Heart left ventricle (tissue), 16 donors: ENCODE measurements at regions not wholly inside any gene's neighbourhood (a gene's known extent, or its start where the extent isn't known, plus 50 kb on each side); places are given as distances from the start of the nearest gene placed in this dataset.

Source experiments
- ATAC-seq, 4 donors: fragments of 200-7000 bp; cut with Tn5 transposase; one replicate each; pipeline ENCODE4 v1.9.1; 2020 to 2022; ENCODE audit warnings: moderate library complexity in 4 of 4, mild to moderate bottlenecking in 3 of 4, moderate number of reproducible peaks in 1 of 4
- DNase-seq, 5 donors: peaks; one replicate each; pipeline ENCODE4 v3.0.0-alpha.2; 2020
- H3K27ac ChIP-seq, 12 donors: fragments of 200-600 bp; sonication (generic) in 4 of 12; one replicate each; pipeline versions ENCODE4 v1.5.0 to v1.8.0; 2016 to 2022; ENCODE audit warnings: mild to moderate bottlenecking in 2 of 12
- H3K27me3 ChIP-seq, 9 donors: fragments of 200-600 bp; sonication (generic) in 2 of 9; one replicate each; pipeline versions ENCODE4 v1.5.1 to v1.8.0; 2016 to 2022; ENCODE audit warnings: mild to moderate bottlenecking in 3 of 9
- H3K36me3 ChIP-seq, 9 donors: fragments of 200-600 bp; sonication (generic) in 2 of 9; one replicate each; pipeline versions ENCODE4 v1.5.0 to v1.8.0; 2018 to 2022; ENCODE audit warnings: mild to moderate bottlenecking in 2 of 9
- H3K4me1 ChIP-seq, 12 donors: fragments of 200-600 bp; sonication (generic) in 4 of 12; one replicate each; pipeline versions ENCODE4 v1.5.0 to v1.8.0; 2016 to 2022; ENCODE audit warnings: mild to moderate bottlenecking in 3 of 12
- H3K4me3 ChIP-seq, 12 donors: fragments of 200-600 bp; sonication (generic) in 4 of 12; one replicate each; pipeline versions ENCODE4 v1.5.0 to v1.8.0; 2017 to 2022; ENCODE audit warnings: mild to moderate bottlenecking in 9 of 12, moderate library complexity in 4 of 12
- H3K9me3 ChIP-seq, 12 donors: fragments of 200-600 bp; sonication (generic) in 4 of 12; one replicate each; pipeline versions ENCODE4 v1.5.0 to v1.8.0; 2016 to 2022; ENCODE audit warnings: mild to moderate bottlenecking in 1 of 12
- POLR2A ChIP-seq, 2 donors: fragments of 450-650 bp; IDR thresholded peaks; one replicate each; pipeline ENCODE4 v1.6.1; 2017; ENCODE audit warnings: antibody characterized with exemption in 2 of 2, mild to moderate bottlenecking in 2 of 2, moderate library complexity in 2 of 2
- WGBS, 4 donors: extraction: QIAGEN DNeasy Blood & Tissue Kit in 2 of 4; methylation state at CpG; one replicate each; pipeline versions ENCODE4 v1.1.5 to v1.1.7; 2013 to 2018; 5-methylcytosine and 5-hydroxymethylcytosine counted together
- intact Hi-C, 10 donors: fragments of 100-400 bp; cut with DNase I; formaldehyde crosslinking; loops; one replicate each; pipeline versions ENCODE4 v1.11.1 to v1.14.2; 2022
- TF ChIP-seq, protein P1 (sequence below), 12 donors: fragments of 200-600 bp; sonication (generic) in 4 of 12; IDR thresholded peaks; one replicate each; pipeline versions ENCODE4 v1.5.0 to v1.8.0; 2018 to 2022; ENCODE audit warnings: antibody characterized with exemption in 12 of 12, mild to moderate bottlenecking in 5 of 12
- donor health status: ischemic (EF 13 %, LVEDD 7.1; RV severe dilation, severe dysfunction).
- donor health status: healthy with polysubstance abuse.
- donor health status: DM: no; HTN: yes; CAD: no.
- donor health status: DM: no; HTN: no; CAD: no.
- donor health status: ischemic (EF 25% LVEDD 6.9; RV normal size, moderate dysfunction).
- donor health status: ischemic (EF 25% LVEDD 5.7; RV mildly dilated, moderate dysfunction).
- donor health status: healthy.
- donor health status: DM: yes; HTN: yes; CAD: no.
- donor health status: ischemic (EF 35%, LVEDD 5.7; RV mildly dilated, moderate dysfunction).
- donor health status: nonischemic (EF 11% LVEDD 7.7; RV severe dilation, severe dysfunction).
- donor health status: DM: yes; HTN: yes; CAD: no.
- donor health status: PGD.
- donor health status: ischemic (EF 29% LVEDD 5.4; RV normal size, mild dysfunction).
- donor health status: nonischemic (EF 23%, LVEDD 6.1; RV moderate dilation, normal function).

DNA sequence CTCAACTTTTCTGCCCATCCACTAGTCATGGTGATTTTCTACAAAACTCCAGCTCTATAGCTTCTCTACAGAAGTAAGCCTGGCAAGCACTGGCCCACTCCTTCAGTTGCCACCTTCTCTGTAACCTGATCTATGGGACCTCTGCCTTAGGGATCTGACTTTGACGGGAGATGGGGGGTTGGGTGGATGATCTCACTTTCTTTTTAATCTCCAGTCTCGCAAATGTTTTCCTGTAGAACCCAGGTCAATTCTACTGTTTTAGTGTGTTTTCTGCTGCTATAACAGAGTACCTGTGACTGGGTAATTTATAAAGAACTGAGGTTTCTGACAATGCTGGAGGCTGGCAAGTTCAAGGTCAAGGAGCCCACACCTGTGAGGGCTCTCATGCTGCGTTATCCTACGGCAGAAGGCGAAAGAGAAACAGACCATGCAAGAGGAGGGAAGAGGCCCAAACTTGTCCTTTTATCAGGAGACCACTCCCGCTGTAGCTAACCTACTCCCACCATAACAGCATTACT is 189.9 kb upstream of the THRB start:
- no peaks in the 10 kb centered on the region for H3K36me3 ChIP-seq
- ATAC-seq (no peak), DNase-seq (no peak)
- H3K9me3 ChIP-seq = no peaks in the 10 kb centered on the region
- no peak overlapping the region for H3K27ac ChIP-seq
- peaks cover 0 to 4% (median 0%) of the 10 kb centered on the region in 12 donors for H3K4me1 ChIP-seq
- TF ChIP-seq, protein P1, sequence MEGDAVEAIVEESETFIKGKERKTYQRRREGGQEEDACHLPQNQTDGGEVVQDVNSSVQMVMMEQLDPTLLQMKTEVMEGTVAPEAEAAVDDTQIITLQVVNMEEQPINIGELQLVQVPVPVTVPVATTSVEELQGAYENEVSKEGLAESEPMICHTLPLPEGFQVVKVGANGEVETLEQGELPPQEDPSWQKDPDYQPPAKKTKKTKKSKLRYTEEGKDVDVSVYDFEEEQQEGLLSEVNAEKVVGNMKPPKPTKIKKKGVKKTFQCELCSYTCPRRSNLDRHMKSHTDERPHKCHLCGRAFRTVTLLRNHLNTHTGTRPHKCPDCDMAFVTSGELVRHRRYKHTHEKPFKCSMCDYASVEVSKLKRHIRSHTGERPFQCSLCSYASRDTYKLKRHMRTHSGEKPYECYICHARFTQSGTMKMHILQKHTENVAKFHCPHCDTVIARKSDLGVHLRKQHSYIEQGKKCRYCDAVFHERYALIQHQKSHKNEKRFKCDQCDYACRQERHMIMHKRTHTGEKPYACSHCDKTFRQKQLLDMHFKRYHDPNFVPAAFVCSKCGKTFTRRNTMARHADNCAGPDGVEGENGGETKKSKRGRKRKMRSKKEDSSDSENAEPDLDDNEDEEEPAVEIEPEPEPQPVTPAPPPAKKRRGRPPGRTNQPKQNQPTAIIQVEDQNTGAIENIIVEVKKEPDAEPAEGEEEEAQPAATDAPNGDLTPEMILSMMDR (IDR thresholded peaks at IDR 0.05) = no peak
- no peak for TF ChIP-seq POLR2A (IDR thresholded peaks at IDR 0.05)
- H3K4me3 ChIP-seq = no peak overlapping the region
- 78 to 89% (median 80%) methylated on average over 6 of the region's 6 CpGs for WGBS, 4 donors
- intact Hi-C loops = loop anchor here in 9 of 10 donors (5.0 to 10.0 kb wide), 8 partner anchors 420 to 913 kb away; no protein-coding TSS in a partner anchor
- H3K27me3 ChIP-seq = no peaks in the 10 kb centered on the region

DNA sequence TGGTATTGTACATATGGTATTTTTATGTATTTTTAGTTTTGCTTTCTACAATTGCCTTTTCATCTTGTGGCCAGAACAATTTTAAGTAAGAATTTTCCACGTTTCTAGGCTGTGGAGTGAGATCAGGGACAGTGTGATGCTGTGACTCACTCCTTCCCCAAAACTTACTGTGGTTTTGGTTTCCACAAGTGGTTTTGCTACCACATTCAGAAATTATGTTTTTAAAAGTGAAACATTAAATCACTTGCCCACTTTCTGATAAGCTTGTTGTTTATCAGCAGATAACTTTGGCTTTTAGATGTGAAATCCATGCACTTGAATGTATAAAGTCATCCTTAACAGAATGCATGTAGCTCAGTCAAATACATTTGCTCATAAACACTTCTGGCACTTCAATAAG is 192.2 kb upstream of the THRB start:
- ATAC-seq (no peak), DNase-seq (no peak)
- Histone ChIP-seq H3K36me3 (no peaks in the 10 kb centered on the region), H3K27me3 (no peaks in the 10 kb centered on the region), H3K4me3 (no peak overlapping the region), H3K27ac (no peak overlapping the region), H3K9me3 (no peaks in the 10 kb centered on the region), H3K4me1 (peaks cover 0 to 4% (median 0%) of the 10 kb centered on the region in 12 donors)
- 38 to 48% (median 43%) methylated on average over 1 of the region's 1 CpG for WGBS, 4 donors
- TF ChIP-seq, protein P1 (IDR thresholded peaks at IDR 0.05) = no peak
- no peak for TF ChIP-seq POLR2A (IDR thresholded peaks at IDR 0.05)
- intact Hi-C loops = loop anchor here in 4 of 10 donors (10.0 kb wide), 3 partner anchors 422 to 792 kb away; no protein-coding TSS in a partner anchor

DNA sequence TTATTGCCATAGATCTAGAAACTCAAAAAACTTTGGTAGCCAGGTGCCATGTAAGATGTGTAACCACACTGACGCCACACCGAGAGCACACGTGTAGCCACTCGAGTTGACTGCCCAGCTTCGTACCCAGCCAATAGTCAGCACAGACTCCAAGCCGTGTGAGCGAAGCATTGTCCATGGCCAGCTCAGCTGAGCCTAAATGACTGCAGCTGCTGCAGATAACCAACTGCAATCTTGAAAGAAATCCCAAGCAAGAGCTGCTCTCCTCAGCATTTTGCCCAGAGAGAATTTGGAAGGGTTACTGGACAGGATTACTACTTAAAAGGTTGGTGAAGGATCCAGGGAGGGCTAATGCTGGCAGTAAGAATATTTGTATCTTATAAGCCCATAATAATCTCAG is 193.0 kb upstream of the THRB start:
- TF ChIP-seq, protein P1 (IDR thresholded peaks at IDR 0.05) = no peak
- no peak for TF ChIP-seq POLR2A (IDR thresholded peaks at IDR 0.05)
- Histone ChIP-seq H3K9me3 (no peaks in the 10 kb centered on the region), H3K4me1 (peaks cover 0 to 4% (median 0%) of the 10 kb centered on the region in 12 donors), H3K36me3 (no peaks in the 10 kb centered on the region), H3K27ac (no peak overlapping the region), H3K27me3 (no peaks in the 10 kb centered on the region), H3K4me3 (no peak overlapping the region)
- 81 to 93% (median 88%) methylated on average over 7 of the region's 7 CpGs for WGBS, 4 donors
- ATAC-seq (no peak), DNase-seq (no peak)
- intact Hi-C loops = loop anchor here in 4 of 10 donors (10.0 kb wide), 3 partner anchors 423 to 793 kb away; no protein-coding TSS in a partner anchor

DNA sequence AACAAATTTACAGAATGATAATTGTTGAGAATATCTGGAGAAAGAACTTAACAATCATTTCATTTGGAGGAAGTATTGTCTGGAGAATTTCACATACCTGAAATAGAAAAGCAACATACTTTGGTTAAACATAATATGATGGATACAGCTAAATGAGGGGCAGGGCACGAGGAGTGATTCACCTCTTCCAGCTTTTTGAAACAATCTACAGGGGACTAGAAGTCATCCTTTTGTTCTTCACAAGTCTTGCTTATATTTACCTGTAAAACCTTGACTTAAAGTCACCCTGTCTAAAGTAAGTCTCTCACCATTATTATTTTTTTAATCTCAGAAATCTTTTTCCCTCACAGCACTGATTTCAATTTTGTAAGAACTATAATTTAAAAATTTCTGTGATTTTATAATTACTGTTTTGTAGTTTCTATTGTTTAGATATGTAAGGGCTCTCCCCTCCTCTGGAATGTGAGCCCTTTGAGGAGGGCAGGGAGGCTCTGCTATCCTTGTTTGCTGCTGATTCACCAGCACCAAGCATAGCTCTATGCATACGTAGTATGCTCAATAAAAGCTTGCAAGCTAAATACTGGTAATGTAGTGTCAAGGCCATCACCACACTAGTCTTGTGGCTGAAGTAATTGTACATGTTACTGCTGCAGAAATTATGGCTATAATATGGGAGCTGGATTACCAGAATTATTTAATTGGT is 193.9 kb upstream of the THRB start:
- WGBS, 4 donors = 52 to 81% (median 67%) methylated on average over 2 of the region's 2 CpGs
- TF ChIP-seq POLR2A (IDR thresholded peaks at IDR 0.05) = no peak
- TF ChIP-seq, protein P1 (IDR thresholded peaks at IDR 0.05) = no peak
- Histone ChIP-seq H3K27ac (no peak overlapping the region), H3K4me1 (peaks cover 0 to 2% (median 0%) of the 10 kb centered on the region in 12 donors), H3K9me3 (no peaks in the 10 kb centered on the region), H3K27me3 (no peaks in the 10 kb centered on the region), H3K4me3 (no peak overlapping the region), H3K36me3 (no peaks in the 10 kb centered on the region)
- DNase-seq (no peak), ATAC-seq (no peak)
- intact Hi-C loops = loop anchor here in 4 of 10 donors (10.0 kb wide), 3 partner anchors 424 to 794 kb away; no protein-coding TSS in a partner anchor
